ENCODE measurements at regions not wholly inside any gene's neighbourhood (a gene's known extent, or its start where the extent isn't known, plus 50 kb on each side); places are given as distances from the start of the nearest gene placed in this dataset. TPM values are rescaled to one million over a fixed set of nuclear protein-coding genes. Genes with fewer than 3 reads are reported as not detected.

DNA sequence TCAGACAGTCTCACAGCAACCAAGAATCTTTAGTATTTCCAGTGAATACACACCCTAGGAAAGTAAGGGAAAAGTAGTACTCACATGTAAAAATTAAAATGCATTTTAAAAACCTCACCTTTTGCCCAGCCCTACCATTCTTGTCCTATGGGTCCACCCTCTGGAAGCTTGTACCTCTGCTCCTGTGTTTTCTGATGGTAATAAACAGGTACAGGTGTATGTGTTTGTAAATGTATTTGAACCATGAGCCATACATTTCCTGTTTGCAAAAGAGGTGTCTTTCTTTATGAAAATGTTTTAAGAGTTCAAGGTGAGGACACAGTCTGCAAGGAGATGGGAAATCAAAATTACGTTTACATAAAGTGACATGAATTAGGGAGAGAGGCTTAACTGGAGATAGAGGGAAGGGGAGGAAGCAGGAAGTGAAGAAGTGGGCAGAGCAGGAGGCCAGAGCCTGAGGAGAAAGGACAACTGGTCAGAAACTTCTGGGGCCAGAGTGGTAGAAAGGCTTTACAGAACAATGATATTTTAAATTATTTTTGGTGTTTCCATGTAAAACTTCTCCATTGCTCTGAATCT, 52.0 kb upstream of the IVNS1ABP start:
- no peak for DNase-seq (ENCODE audit: low read depth)
- TF ChIP-seq CTCF (IDR thresholded peaks at IDR 0.05; ENCODE audit: insufficient read depth, low read depth, low read length): no peak
- ChIA-PET POLR2A (no interaction called here), CTCF (no interaction called here)
- H3K36me3 ChIP-seq (ENCODE audit: control insufficient read depth, insufficient read depth, low read length): no peaks in the 10 kb centered on the region
- H3K27me3 ChIP-seq (ENCODE audit: control insufficient read depth, insufficient read depth, low read length): no peaks in the 10 kb centered on the region
- H3K4me3 ChIP-seq (ENCODE audit: low read depth, low read length): no peak overlapping the region

GRCh38 chr1:185368313-185368855, 51.3 kb upstream of the IVNS1ABP start:
- no peak for TF ChIP-seq CTCF (IDR thresholded peaks at IDR 0.05; ENCODE audit: insufficient read depth, low read depth, low read length)
- CTCF ChIA-PET: interaction anchor here (0.6 kb wide), 1 partner anchor 1703 kb away, joined by 3 read pairs; no protein-coding TSS in a partner anchor
- no peaks in the 10 kb centered on the region for H3K27me3 ChIP-seq (ENCODE audit: control insufficient read depth, insufficient read depth, low read length)

DNA sequence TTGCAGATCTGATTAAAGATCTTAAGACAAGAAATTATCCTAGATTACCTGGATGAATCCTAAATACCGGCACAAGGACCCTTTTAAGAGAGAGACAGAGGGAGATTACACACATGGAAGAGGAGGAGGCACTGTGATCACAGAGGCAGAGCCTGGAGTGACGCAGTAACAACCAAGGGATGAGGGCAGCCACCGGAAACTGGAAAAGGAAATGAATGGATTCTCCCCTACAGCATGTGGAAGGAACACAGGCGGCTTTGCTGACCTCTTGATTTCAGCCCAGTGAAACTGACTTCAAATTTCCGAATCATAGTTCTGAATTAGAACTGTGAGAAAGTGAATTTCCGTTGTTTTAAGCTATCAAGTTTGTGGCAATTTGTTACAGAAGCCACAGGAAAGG, 50.2 kb upstream of the IVNS1ABP start:
- CTCF ChIA-PET: no interaction called here

More at GRCh38 chr1:185368313-185368855, 51.3 kb upstream of the IVNS1ABP start:
- DNase-seq (ENCODE audit: low read depth): no peak
- POLR2A ChIA-PET: no interaction called here
- no peak overlapping the region for H3K4me3 ChIP-seq (ENCODE audit: low read depth, low read length)
- no peaks in the 10 kb centered on the region for H3K36me3 ChIP-seq (ENCODE audit: control insufficient read depth, insufficient read depth, low read length)

More for the DNA sequence above, 50.2 kb upstream of the IVNS1ABP start:
- DNase-seq (ENCODE audit: low read depth): no peak
- no peak for TF ChIP-seq CTCF (IDR thresholded peaks at IDR 0.05; ENCODE audit: insufficient read depth, low read depth, low read length)
- H3K36me3 ChIP-seq (ENCODE audit: control insufficient read depth, insufficient read depth, low read length): no peaks in the 10 kb centered on the region
- POLR2A ChIA-PET: no interaction called here
- H3K27me3 ChIP-seq (ENCODE audit: control insufficient read depth, insufficient read depth, low read length): no peaks in the 10 kb centered on the region
- H3K4me3 ChIP-seq (ENCODE audit: low read depth, low read length): no peak overlapping the region

Small RNA genes lying in the stretch of these regions (small RNA-seq; reads per million reads assigned to genes)
- not detected for gene MCRIP2P2 (ENCODE audit: insufficient read length, low read depth, low replicate concordance)
- gene RF00019 (ENCODE audit: insufficient read length, low read depth, low replicate concordance): not detected
- gene RNU7-183P (ENCODE audit: insufficient read length, low read depth, low replicate concordance): not detected

Data from BJ (cell line).